ENCODE measurements at regions not wholly inside any gene's neighbourhood (a gene's known extent, or its start where the extent isn't known, plus 50 kb on each side); places are given as distances from the start of the nearest gene placed in this dataset.
"Not testable (repeated sequence)": the region's sequence is repeated elsewhere in the genome, so short reads cannot be mapped to it uniquely, and the experiment has no call there.

DNA sequence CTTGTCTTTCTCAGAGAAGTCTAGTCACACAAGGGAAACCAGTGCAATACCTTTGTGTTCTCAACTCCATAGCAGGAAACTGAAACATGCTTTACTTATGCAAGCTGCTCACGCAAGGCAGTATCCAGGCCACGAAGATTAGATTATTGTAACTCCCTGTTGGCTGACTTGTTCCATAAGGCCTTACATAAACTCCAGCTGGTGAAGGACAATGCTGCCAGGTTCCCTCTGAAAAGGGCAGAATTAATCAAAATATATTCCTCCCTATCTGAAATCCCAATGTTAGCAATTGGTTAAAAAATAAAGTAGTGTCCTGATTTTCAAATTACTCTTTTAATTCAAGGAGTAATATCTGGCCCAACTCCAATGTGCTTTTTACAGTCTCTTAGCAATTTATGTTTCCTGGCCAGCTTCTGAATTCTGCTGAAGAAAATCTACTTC lies 966.6 kb downstream of the HACE1 start:
- no peak for DNase-seq (ENCODE audit: low spot score)

- DNase-seq (ENCODE audit: low spot score) = no peak
These were observed 972.8 kb downstream of the HACE1 start for GRCh38 chr6:103886951-103887350.

GRCh38 chr6:103885446-103885845 lies 974.3 kb downstream of the HACE1 start:
- DNase-seq (ENCODE audit: low spot score) = no peak

- no peak for DNase-seq (ENCODE audit: low spot score)
These were observed 979.9 kb downstream of the HACE1 start for GRCh38 chr6:103879800-103880199.

GRCh38 chr6:103875221-103875620 lies 984.5 kb downstream of the HACE1 start:
- no peak for DNase-seq (ENCODE audit: low spot score)

GRCh38 chr6:103874575-103874974 lies 985.1 kb downstream of the HACE1 start:
- DNase-seq (ENCODE audit: low spot score) = no peak

DNA sequence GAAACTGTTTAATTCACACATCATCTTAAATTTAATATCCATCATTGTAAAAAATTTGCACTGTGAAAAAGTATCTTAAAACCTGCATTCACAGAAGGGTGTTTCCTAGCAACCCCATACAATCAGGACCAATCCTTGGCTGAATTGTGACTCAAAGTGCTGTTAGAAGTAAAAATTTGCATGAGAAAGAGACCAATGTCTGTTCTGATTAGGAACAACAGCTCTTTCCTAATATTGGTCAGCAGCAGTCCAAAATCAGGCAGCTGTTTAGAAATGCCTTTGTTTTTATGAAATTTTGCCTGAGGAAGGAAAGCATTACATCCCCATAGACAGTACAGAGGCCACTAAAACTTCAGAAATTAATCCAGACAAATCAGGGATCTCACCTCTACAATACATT lies 987.0 kb downstream of the HACE1 start:
- DNase-seq (ENCODE audit: low spot score) = no peak

DNA sequence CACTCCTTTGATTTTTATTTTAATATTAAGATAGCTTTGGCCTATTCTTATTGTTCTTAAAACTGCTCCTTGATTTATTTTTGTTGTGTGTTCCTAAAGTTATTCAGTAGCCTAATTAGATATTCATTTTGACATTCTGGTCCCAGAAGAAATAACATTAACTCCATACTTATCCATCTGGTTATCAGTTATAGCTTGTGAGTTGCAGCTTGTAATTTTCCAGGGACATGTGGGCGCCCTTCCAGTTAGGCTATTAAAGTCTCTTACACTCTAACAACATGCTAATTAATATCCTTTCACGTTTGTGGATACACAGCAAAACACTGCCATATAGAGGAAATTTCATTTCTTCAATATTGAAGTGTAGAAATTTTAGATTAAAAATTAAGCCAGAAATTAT lies 987.5 kb downstream of the HACE1 start:
- no peak for DNase-seq (ENCODE audit: low spot score)

DNA sequence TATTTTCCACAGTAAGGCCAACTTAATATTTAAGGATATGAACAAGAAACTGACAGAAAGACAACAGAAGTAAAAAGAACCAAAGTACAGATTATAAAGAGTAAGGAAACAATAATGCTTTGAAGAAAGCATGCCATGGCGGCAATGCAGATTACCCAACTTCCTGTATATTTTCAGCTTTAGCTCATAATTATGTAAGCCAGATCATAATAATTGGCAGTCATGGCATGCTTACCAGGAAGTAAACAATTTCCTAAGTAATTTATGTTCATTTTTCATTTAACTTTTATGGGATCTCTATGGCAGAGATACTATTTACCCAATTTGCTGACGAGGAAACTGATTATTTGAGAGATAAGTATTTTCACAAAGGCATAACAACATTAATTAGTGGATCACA lies 988.7 kb downstream of the HACE1 start:
- DNase-seq (ENCODE audit: low spot score) = no peak

DNA sequence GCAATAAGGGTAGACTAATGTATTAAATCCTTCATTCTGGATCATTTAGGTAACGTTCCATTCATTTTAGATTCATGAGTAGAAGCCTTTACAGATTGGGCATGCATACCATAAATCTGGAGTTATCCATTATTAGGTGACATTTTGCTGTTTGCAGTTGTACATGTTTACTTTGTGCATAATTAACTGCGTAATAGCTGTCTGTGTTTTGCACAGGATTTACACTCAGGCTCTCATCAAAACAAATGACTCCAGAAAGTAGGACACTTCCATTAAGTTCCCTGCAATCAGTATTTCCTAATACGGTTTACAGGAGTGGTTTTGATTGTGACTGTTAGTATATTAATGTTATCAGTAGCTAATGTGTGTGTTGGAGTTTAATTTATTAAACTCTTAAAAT lies 997.4 kb downstream of the HACE1 start:
- no peak for DNase-seq (ENCODE audit: low spot score)

DNA sequence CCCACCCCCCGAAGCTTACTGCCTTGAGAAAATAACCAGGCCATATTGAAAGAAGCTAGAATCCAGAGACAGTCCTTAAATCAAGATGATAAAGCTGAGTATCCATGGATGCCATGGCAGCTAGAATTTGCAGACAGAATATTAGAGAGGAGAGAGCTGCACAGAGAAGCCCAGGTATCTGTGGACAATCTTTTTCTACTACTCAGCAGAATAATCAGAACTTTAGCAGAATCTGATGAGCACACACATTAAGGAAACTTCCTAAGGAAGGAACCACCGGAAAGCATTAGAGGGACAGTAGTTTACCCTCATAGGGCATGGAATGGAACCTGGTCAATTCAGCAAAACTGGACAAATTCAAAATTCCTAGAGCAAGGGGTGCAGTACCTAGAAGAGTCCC lies 1001.7 kb downstream of the HACE1 start:
- DNase-seq (ENCODE audit: low spot score) = no peak

GRCh38 chr6:103855750-103856149 lies 1004.0 kb downstream of the HACE1 start:
- DNase-seq (ENCODE audit: low spot score) = no peak

GRCh38 chr6:103854059-103854458 lies 1005.7 kb downstream of the HACE1 start:
- DNase-seq (ENCODE audit: low spot score) = no peak

DNA sequence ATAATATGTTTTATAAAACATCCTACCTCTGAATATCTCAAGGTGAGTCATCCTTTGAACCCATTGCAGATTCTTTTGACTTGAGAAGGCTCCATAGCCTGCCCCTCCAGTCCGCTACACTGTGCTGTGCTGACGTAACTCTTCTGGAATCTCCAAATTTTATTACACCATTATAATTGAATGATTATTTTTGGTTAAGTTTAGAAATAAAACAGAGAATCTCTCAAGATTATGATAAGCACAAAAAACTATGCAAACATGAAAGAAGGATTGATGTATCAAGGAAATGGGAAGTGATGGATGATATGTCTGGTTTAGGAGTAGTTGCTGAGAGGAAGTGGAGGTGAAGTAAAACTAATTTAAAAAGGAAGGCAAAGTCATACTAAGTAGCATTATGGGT lies 1021.3 kb downstream of the HACE1 start:
- DNase-seq (ENCODE audit: low spot score) = no peak

GRCh38 chr6:103826209-103826608 lies 1033.5 kb downstream of the HACE1 start:
- no peak for DNase-seq (ENCODE audit: low spot score)

GRCh38 chr6:103820148-103820547 lies 1039.6 kb downstream of the HACE1 start:
- DNase-seq (ENCODE audit: low spot score) = no peak

GRCh38 chr6:103819509-103819908 lies 1040.2 kb downstream of the HACE1 start:
- DNase-seq (ENCODE audit: low spot score) = no peak

DNA sequence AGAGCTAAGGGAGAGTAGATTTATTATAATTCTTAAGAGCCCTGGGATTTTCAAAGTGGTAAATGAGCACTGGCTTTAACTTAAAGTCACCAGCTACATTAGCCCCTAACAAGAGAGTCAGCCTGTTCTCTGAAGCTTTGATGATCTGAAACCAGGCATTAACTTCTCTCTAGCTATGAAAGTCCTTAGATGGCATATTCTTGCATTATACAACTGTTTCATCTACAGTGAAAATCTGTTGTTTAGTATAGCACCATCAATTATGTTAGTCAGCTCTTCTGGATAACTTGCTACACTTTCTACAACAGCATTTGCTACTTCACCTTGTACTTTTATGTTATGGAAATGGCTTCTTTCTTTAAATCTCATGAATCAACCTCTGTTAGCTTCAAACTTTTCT lies 1046.7 kb downstream of the HACE1 start:
- no peak for DNase-seq (ENCODE audit: low spot score)

- not testable (repeated sequence) for DNase-seq (ENCODE audit: low spot score)
These were observed 1057.7 kb downstream of the HACE1 start for GRCh38 chr6:103801901-103802479.

GRCh38 chr6:103799971-103800670 lies 1059.6 kb downstream of the HACE1 start:
- no peak for DNase-seq (ENCODE audit: low spot score)

GRCh38 chr6:103798166-103798565 lies 1061.6 kb downstream of the HACE1 start:
- DNase-seq (ENCODE audit: low spot score) = no peak

DNA sequence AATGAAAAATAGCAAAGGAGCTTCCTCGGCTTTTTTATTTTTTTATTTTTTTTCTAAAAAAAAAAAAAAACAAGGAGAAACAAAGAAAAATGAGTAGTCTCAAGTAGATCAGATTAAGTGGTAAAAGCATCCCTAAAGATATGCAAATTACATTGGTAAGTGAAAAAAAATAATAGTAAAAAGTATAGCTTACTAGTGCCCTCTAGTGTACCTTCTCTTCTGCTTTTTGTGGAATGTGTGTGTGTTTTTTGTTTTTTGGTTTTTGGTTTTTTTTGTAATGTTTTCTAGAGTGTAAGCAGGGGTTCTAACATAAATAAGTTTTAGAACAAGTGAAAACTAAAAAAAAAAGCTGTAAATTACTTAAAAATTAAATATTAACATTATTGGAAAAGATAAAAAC lies 1062.0 kb downstream of the HACE1 start:
- no peak for DNase-seq (ENCODE audit: low spot score)

DNA sequence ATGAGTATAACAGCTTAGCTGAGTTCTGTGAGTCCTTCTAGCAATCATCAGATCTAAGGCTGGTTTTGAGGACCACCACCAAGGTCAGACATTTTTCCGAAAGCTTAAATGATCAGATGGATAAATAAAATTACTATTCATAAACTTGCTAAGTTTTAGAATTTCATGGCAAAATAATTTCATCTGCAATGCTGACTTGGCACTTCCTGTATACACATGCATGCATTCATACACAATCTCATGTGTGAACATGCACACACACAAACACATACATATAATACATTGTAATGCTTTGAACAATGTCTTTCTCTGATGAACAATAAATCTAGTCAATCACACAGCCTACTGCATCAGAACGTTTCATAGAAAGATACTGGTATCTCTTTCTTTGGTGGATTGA lies 1068.3 kb downstream of the HACE1 start:
- no peak for DNase-seq (ENCODE audit: low spot score)

GRCh38 chr6:103784117-103784516 lies 1075.6 kb downstream of the HACE1 start:
- no peak for DNase-seq (ENCODE audit: low spot score)
